Lung microvascular endothelial cell (primary cell): ENCODE measurements at regions not wholly inside any gene's neighbourhood (a gene's known extent, or its start where the extent isn't known, plus 50 kb on each side); places are given as distances from the start of the nearest gene placed in this dataset.

Experiments
- DNase-seq, 2 donors: peaks; one replicate each; pipeline versions ENCODE4 v3.0.0 to v3.0.0-alpha.2; 2010; ENCODE audit warnings: low read depth in 2 of 2

GRCh38 chr14:87529081-87529480 is 463.9 kb downstream of the GALC start:
- no peak for DNase-seq

- DNase-seq, result no peak
These were observed 466.3 kb downstream of the GALC start for GRCh38 chr14:87526731-87527130.

DNA sequence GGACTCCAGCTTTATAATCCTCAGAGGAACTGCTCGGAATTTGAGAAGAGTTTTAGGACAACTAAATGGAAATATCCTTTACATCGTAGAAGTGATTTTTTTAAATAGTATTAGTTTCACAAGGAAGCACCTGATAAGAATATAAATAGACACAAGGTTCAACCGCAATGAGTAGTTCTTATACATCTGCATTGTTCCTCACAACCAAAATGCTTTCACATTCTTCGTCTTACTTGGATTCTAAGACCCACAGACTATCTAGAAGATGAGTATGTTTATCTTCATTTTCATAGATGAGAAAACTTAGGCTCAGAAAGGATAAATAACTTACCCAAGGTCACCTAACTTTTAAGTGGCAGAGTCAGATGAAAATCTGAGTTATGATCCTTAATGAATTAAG is 469.0 kb downstream of the GALC start:
- DNase-seq, result no peak

- no peak for DNase-seq
These were observed 470.4 kb downstream of the GALC start for GRCh38 chr14:87522575-87522974.

- no peak for DNase-seq
These were observed 484.6 kb downstream of the GALC start for GRCh38 chr14:87508333-87508732.

GRCh38 chr14:87503711-87504110 is 489.3 kb downstream of the GALC start:
- DNase-seq, result no peak

GRCh38 chr14:87497301-87497700 is 495.7 kb downstream of the GALC start:
- no peak for DNase-seq

DNA sequence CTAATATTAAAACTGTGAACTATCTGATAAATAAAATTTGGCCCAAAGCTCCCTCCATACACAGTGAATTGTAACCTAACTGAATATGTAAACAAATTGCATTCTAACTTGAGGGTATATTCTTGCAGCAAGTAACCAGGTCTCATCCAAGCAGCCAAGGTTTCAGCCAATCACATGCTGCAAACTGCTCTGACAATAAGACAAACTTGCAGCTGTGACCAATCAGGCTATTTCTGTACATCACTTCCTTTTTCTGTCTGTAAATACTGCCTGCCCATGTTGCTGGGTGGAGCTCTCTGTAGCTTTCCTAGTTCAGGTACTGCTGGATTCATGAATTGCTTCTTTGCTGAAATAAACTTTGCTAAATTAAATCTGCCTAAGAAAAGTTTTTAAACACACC is 499.0 kb downstream of the GALC start:
- no peak for DNase-seq

DNA sequence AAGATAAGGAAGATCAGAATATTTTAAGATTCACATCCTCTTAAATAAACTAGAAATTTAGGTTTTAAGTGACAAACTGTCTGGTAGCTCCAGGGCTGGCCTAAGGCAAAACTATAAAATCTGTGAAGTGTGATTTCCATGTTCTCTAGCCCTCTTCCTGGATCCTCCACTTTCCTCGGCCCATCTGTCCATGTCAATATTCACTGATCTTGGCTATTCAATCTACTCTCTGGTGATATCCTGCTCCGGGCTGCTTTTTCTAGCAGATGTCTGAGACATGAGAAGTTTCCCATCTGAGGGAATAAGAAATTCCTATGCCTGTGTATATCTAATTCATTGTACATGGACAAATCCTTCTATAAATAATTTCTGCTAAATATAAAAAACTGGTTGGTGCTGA is 500.4 kb downstream of the GALC start:
- no peak for DNase-seq

DNA sequence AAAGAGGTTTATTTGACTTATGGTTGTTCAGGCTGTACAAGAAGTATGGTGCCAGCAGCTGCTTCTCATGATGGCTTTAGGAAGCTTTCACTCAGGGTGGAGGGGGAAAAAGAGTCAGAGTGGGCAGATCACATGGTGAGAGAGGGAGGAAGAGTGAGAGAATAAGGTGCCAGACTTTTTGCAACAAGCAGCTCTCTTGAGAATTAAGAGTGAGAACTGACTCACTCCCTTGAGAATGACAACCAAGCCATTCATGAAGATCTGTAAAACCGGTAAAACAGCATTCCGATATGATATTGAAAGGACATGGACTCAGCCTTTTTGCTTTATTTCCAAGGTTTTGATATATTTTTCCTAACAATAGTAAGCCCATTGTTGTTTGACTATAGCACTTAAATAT is 501.2 kb downstream of the GALC start:
- no peak for DNase-seq

GRCh38 chr14:87489196-87489819 is 503.7 kb downstream of the GALC start:
- DNase-seq, result no peak

DNA sequence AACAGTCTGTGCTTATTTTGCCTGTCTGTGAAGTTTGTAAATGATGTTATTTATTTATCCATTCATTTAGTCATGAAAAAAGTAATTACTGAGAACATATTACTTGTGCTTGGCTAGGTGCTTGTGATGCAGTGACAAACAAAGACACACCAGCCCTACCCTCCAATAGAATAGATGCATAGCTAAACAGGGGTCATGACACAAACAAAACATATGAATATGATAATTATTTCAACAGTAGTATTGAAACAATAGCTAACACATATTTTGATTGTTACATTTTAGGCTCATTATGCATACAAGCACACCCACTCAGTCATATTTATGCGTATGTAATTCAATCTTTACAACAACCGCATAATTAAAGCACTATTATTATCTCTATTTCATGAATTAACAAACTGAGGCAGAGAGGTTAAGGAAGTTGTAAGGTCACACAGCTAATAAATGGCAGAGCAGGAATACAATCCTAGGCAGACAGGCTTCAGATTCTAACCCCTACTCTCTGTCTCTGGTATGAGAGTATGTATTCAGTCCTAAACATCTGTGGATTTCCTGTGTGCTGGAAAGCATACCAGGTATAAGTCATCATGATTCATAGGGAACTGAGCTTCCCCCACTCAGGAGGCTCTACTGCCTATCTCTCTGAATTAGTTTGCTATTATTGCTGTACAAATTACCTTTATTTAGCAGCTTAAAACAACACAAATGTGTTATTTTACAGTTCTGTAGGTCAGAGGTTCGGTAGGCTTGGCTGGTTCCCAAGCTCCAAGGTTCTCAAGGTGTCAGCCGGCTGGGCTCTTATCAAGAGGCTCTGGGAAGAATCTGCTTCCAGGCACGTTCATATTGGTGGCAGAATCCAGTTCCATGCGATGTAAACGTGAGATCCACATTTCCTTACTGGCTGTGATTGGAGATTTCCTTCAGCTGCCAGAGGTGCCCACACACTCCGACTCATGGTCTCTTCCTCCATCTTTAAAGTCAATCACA is 509.4 kb downstream of the GALC start:
- DNase-seq, result no peak

DNA sequence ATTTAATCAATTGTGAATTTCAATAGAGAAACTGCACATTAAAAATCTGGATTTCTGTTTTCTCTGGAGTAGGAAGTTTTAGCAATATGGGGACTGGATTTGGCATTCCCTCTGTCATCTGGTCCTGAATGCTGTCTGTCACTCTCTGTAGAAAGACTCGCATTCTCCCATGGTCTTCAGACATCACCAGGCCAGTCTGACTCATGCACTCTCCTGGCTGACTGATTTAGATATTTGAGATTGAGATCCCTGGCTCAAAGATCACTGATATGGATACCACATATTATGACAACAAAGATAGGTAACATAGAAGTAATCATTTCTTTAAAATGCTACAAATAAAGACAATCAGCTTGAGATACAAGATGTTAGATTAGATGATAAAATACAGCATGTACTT is 524.5 kb downstream of the GALC start:
- no peak for DNase-seq

GRCh38 chr14:87467578-87467977 is 525.4 kb downstream of the GALC start:
- no peak for DNase-seq

DNA sequence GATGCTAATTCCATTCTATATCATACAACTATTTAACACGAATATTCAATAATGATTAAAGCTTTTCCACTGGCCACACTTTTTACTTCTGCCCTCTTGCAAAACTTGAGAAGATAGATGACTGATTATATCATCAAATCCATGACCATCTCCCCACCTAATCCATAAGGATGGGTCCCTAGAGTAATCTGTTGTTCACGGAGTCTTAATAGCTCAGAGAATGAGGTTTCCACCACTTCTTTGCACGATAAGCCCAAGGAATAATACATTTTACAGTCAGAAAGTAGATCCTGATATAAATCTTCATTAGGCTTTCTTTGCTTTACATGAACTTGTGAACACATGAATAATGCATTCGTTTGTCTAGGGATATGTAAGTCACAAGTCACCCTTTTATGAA is 527.2 kb downstream of the GALC start:
- DNase-seq, result no peak

DNA sequence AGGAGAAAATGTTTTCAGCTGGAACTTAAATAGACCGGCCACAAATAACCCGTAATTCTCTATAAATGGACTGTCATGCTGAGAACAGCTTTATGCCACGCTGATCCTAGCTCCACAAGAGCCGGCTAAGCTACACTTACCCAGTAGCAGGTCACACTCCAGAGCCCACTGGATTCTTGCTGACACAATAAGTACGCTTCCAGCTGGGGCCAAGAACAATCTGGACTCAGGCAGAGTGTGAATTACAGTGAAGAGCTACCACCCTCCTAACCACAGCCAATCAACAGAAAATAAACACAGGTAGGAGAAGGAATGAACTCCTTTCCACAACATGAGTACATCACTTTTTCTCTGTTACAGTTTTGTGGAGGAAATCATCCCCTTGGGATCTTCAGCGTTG is 531.3 kb downstream of the GALC start:
- no peak for DNase-seq

- no peak for DNase-seq
These were observed 535.3 kb downstream of the GALC start for GRCh38 chr14:87457720-87458119.

DNA sequence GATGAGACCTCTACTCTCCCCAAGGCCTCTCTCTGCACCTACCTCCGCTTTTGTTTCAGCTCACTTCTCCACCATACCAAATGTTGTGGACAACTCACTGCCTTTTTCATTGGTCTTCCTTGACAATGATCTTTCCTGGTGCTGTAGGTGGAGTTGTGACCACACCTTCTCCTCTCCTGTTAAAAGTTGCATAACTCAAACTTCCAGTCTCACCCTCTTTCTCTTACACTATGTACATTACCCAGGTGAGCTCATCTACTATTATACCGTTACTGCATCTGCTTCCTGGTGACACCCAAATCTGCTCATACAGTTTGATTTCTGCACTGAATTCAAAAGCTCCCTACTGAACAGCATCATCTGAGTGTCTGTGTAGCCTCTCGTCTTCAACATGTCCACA is 542.8 kb downstream of the GALC start:
- DNase-seq, result no peak

- no peak for DNase-seq
These were observed 544.0 kb downstream of the GALC start for GRCh38 chr14:87449016-87449415.

DNA sequence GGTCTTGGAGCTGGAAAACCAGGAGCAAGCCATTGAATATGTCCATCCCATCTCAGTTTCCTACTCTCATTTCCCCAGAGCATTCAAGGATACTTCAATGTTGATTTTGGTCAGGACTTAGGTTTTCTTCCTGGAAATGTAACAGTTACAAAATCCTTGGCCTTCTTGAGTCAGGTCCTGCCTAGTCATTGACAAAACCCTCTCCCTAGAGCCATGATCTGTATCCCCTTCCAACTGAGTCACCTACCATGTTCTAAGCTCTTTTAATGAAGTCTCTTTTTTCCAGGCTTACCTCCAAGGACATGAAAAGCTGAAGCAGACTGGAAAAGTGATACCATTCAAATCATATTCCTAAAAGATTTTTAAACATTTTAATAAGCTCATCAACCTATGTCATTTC is 549.2 kb downstream of the GALC start:
- no peak for DNase-seq

DNA sequence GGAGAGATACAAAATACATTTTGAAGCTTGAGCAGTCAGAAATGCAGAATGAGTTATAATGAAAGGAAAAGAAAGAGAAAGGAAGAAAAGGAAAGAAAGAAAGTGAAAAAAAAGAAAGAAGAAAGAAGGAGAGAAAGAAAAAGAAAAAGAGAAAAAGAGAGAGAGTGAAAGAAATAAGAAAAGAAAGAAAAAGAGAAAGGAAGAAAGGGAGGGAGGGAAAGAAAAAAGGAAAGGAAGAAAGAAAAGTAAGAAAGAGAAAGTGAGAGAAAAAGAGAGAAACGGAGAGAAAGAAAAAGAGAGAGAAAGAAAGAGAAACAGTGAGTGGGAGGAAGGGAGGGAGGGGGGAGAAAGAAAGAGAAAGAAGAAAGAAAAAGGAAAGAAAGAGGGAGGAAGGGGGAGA is 549.9 kb downstream of the GALC start:
- no peak for DNase-seq

GRCh38 chr14:87437158-87437557 is 555.8 kb downstream of the GALC start:
- no peak for DNase-seq

GRCh38 chr14:87434680-87435079 is 558.3 kb downstream of the GALC start:
- DNase-seq, result no peak
